Osteoblast (primary cell): ENCODE measurements at regions not wholly inside any gene's neighbourhood (a gene's known extent, or its start where the extent isn't known, plus 50 kb on each side); places are given as distances from the start of the nearest gene placed in this dataset.

Experiments used
- DNase-seq: peaks from one replicate; pipeline ENCODE4 v3.0.0; 2011; ENCODE audit warnings: low spot score, mixed read lengths; ENCODE audit not compliant: insufficient read length; ENCODE audit errors: missing footprints
- H2AFZ ChIP-seq: 2 replicates; pipeline ENCODE4 v1.6.0; 2011; ENCODE audit warnings: mild to moderate bottlenecking, low read length
- H3K27ac ChIP-seq: 2 replicates; pipeline ENCODE4 v1.5.1; 2011; ENCODE audit warnings: mild to moderate bottlenecking, low read depth, low read length, moderate library complexity
- H3K27me3 ChIP-seq: 2 replicates; pipeline ENCODE4 v1.6.0; 2012; ENCODE audit warnings: mild to moderate bottlenecking, control low read depth, inconsistent platforms, low read length, moderate library complexity; ENCODE audit not compliant: insufficient read depth
- H3K36me3 ChIP-seq: 2 replicates; pipeline ENCODE4 v1.5.1; 2011; ENCODE audit warnings: mild to moderate bottlenecking, low read length, control low read depth, moderate library complexity; ENCODE audit not compliant: insufficient read depth
- H3K4me1 ChIP-seq: 2 replicates; pipeline ENCODE4 v1.5.1; 2011; ENCODE audit warnings: mild to moderate bottlenecking, low read length, control low read depth, moderate library complexity; ENCODE audit not compliant: insufficient read depth
- H3K4me2 ChIP-seq: 2 replicates; pipeline ENCODE4 v1.6.0; 2011; ENCODE audit warnings: mild to moderate bottlenecking, low read length; ENCODE audit not compliant: insufficient read depth
- H3K4me3 ChIP-seq: fragments of 200-600 bp; sonication (generic); 3 replicates; pipeline ENCODE4 v1.5.1; 2012; ENCODE audit warnings: mild to moderate bottlenecking, low read length, inconsistent platforms; ENCODE audit not compliant: insufficient read depth
- H3K79me2 ChIP-seq: 2 replicates; pipeline ENCODE4 v1.6.0; 2012; ENCODE audit warnings: mild to moderate bottlenecking, low read length, control low read depth, inconsistent platforms; ENCODE audit not compliant: insufficient read depth
- H3K9me3 ChIP-seq: 2 replicates; pipeline ENCODE4 v1.5.1; 2011; ENCODE audit warnings: low read depth, low read length, control low read depth
- H4K20me1 ChIP-seq: 2 replicates; pipeline ENCODE4 v1.6.0; 2012; ENCODE audit warnings: mild to moderate bottlenecking, low read length, control low read depth; ENCODE audit not compliant: insufficient read depth
- TF ChIP-seq, protein P1 (sequence below): IDR thresholded peaks from 2 replicates; pipeline ENCODE4 v1.5.1; 2011; ENCODE audit warnings: mild to moderate bottlenecking, low read depth, low read length, moderate library complexity; ENCODE audit errors: extremely low read depth

DNA sequence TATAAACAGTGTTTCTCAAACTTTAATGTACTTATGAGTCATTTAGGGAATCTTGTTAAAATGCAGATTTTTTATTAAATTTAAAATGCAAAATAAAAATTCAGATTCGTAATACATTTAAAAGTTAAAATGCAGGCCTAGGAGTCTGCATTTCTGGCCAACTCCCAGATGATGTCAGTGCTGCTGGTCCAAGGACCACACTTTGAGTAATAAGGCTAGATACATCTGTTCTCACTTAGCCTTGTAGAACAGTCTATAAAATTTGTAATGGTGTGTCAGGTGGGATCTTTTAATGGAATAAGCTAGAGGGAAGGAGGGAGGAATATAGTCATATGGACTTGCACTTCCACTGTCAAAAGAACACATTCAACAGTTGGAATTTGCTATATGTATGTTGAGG is 295.6 kb upstream of the BMP2 start:
- no peak overlapping the region for H3K27ac ChIP-seq
- no peaks in the 10 kb centered on the region for H3K9me3 ChIP-seq
- no peaks in the 10 kb centered on the region for H3K36me3 ChIP-seq
- DNase-seq = no peak
- H3K4me3 ChIP-seq = no peak overlapping the region
- no peaks in the 10 kb centered on the region for H3K27me3 ChIP-seq
- no peaks in the 10 kb centered on the region for H3K4me1 ChIP-seq
- TF ChIP-seq, protein P1, sequence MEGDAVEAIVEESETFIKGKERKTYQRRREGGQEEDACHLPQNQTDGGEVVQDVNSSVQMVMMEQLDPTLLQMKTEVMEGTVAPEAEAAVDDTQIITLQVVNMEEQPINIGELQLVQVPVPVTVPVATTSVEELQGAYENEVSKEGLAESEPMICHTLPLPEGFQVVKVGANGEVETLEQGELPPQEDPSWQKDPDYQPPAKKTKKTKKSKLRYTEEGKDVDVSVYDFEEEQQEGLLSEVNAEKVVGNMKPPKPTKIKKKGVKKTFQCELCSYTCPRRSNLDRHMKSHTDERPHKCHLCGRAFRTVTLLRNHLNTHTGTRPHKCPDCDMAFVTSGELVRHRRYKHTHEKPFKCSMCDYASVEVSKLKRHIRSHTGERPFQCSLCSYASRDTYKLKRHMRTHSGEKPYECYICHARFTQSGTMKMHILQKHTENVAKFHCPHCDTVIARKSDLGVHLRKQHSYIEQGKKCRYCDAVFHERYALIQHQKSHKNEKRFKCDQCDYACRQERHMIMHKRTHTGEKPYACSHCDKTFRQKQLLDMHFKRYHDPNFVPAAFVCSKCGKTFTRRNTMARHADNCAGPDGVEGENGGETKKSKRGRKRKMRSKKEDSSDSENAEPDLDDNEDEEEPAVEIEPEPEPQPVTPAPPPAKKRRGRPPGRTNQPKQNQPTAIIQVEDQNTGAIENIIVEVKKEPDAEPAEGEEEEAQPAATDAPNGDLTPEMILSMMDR = no peak
- H2AFZ ChIP-seq = no peak overlapping the region
- H3K4me2 ChIP-seq = no peak overlapping the region
- H3K79me2 ChIP-seq = no peaks in the 10 kb centered on the region
- H4K20me1 ChIP-seq = no peaks in the 10 kb centered on the region

DNA sequence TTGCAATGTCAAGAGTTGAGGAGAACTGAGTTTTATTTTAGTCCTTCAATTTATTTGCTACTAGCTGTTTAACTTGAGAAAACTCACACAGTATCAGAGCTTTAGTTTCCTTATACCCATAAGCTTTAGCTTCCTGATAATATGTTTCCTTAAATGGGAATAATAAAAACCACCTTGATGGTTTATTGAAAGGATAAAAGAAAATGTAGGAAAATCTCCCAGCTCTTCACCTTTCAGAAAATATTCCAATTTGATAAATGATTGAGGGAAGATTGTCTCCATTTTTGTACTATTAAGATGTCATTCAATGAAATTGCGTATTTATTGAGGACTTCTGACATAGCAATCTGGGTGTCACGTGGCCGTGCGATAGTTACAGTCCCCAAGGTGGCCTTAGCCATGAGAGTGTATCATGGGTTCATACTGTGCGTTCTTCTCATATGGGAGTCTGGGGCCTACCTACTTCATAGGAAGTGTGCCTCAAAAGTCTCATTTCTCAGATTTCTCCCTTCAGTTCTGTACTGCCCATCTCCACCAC is 296.3 kb upstream of the BMP2 start:
- Histone ChIP-seq H3K36me3 (no peaks in the 10 kb centered on the region), H3K9me3 (no peaks in the 10 kb centered on the region), H3K4me2 (no peak overlapping the region), H4K20me1 (no peaks in the 10 kb centered on the region), H3K4me1 (no peaks in the 10 kb centered on the region), H3K4me3 (no peak overlapping the region), H3K27ac (no peak overlapping the region), H2AFZ (no peak overlapping the region), H3K79me2 (no peaks in the 10 kb centered on the region), H3K27me3 (no peaks in the 10 kb centered on the region)
- TF ChIP-seq, protein P1 = no peak
- peak; percentile 48 for DNase-seq

DNA sequence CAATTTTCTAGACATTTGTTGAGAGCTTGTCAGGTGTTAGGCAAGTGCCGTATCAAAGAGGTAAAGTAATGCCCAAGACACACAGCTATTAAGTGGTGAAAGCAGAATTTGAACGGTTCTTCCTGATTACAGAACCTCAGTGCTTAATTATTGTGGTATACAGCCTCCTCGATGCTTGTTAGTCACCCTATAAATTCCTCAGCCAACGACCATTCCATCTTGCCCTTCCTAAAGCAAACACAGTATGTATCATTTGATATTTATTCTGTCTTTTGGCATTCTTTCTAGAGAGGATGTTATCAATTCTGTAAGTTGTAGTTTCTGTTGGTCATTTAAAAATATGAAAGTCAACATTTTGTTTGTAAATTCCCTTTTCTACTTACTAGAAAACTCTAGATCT is 297.8 kb upstream of the BMP2 start:
- Histone ChIP-seq H2AFZ (no peak overlapping the region), H3K9me3 (no peaks in the 10 kb centered on the region)
- no peak for DNase-seq

DNA sequence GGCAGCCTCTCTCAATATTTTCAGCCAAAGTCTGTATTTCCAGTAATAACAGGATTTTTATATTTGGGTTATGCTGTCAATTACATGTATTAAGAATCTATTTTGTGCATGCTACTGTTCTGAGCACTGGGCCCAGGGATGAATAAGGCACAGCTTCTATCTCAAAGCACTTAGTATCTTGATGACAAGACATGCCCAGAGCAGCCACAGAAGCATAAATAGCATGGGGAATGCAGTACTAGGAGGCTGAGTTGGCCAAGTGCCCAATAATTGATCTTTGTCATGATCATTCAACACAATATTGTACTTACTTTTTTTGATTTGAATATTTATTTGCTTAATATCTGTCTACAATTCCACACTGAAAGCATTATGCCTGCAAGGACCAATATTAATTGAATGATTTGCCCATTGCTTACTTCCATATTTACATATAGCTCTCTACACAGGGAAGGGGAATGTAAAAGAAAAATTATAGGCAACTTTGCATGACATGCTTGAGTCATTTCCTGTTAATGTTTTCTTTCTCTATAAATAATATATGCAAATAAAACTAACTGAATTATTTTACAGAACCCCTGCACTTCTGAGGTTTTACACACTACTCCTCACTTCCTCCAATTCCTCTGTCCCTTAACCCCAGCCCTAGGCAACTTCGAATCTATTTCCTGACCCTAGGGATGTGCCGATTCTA is 298.9 kb upstream of the BMP2 start:
- Histone ChIP-seq H3K4me2 (no peak overlapping the region), H2AFZ (no peak overlapping the region), H3K4me3 (no peak overlapping the region), H3K27ac (no peak overlapping the region), H4K20me1 (no peaks in the 10 kb centered on the region), H3K9me3 (no peaks in the 10 kb centered on the region), H3K79me2 (no peaks in the 10 kb centered on the region), H3K27me3 (no peaks in the 10 kb centered on the region), H3K36me3 (no peaks in the 10 kb centered on the region), H3K4me1 (no peaks in the 10 kb centered on the region)
- no peak for DNase-seq
- TF ChIP-seq, protein P1 = no peak

More for the DNA sequence above, 297.8 kb upstream of the BMP2 start:
- H3K36me3 ChIP-seq = no peaks in the 10 kb centered on the region
- H3K27me3 ChIP-seq = no peaks in the 10 kb centered on the region
- no peak overlapping the region for H3K27ac ChIP-seq
- H4K20me1 ChIP-seq = no peaks in the 10 kb centered on the region
- H3K4me3 ChIP-seq = no peak overlapping the region
- no peaks in the 10 kb centered on the region for H3K79me2 ChIP-seq
- H3K4me1 ChIP-seq = no peaks in the 10 kb centered on the region
- H3K4me2 ChIP-seq = no peak overlapping the region
- TF ChIP-seq, protein P1 = no peak
